ENCODE measurements at regions not wholly inside any gene's neighbourhood (a gene's known extent, or its start where the extent isn't known, plus 50 kb on each side); places are given as distances from the start of the nearest gene placed in this dataset.

- Histone ChIP-seq H3K27me3 (ENCODE audit: control insufficient read depth in 2 of 2, insufficient read depth in 2 of 2, low read length in 2 of 2) (no peaks in the 10 kb centered on the region), H3K9me3 (replicated peaks in 1 of 2; ENCODE audit: control insufficient read depth in 1 of 2, insufficient read depth in 1 of 2, low read length in 2 of 2) (peaks cover 0 to 12% of the 10 kb centered on the region in 2 donors), H3K27ac (ENCODE audit: low read depth in 1 of 2, low read length in 2 of 2) (no peak overlapping the region), H3K79me2 (ENCODE audit: insufficient read depth, low read length) (no peaks in the 10 kb centered on the region), H4K20me1 (ENCODE audit: insufficient read depth, low read length) (no peaks in the 10 kb centered on the region), H3K4me2 (replicated peaks; ENCODE audit: extremely low read depth, low read length, poor library complexity, severe bottlenecking) (no peak overlapping the region), H3K36me3 (replicated peaks in 1 of 2; ENCODE audit: control insufficient read depth in 1 of 2, insufficient read depth in 2 of 2, low read length in 2 of 2) (no peaks in the 10 kb centered on the region), H3K4me1 (ENCODE audit: control insufficient read depth in 1 of 2, insufficient read depth in 2 of 2, low read length in 2 of 2) (no peaks in the 10 kb centered on the region), H3K9ac (ENCODE audit: insufficient read depth, low read length, poor library complexity, severe bottlenecking) (no peak overlapping the region), H3K4me3 (replicated peaks in 1 of 3; ENCODE audit: low read depth in 2 of 3, low read length in 3 of 3) (no peak overlapping the region), H2AFZ (ENCODE audit: insufficient read depth, low read depth, low read length, poor library complexity, severe bottlenecking) (no peak overlapping the region)
- Mint-ChIP-seq H3K4me3 (no peak overlapping the region), H3K36me3 (no peaks in the 10 kb centered on the region), H3K27me3 (ENCODE audit: low read depth in 3 of 3) (no peaks in the 10 kb centered on the region), H3K4me1 (no peaks in the 10 kb centered on the region), H3K27ac (no peak overlapping the region), H3K9me3 (peaks cover 0 to 11% (median 5%) of the 10 kb centered on the region in 7 donors)
- DNase-seq = no peak
- TF ChIP-seq, protein P1, sequence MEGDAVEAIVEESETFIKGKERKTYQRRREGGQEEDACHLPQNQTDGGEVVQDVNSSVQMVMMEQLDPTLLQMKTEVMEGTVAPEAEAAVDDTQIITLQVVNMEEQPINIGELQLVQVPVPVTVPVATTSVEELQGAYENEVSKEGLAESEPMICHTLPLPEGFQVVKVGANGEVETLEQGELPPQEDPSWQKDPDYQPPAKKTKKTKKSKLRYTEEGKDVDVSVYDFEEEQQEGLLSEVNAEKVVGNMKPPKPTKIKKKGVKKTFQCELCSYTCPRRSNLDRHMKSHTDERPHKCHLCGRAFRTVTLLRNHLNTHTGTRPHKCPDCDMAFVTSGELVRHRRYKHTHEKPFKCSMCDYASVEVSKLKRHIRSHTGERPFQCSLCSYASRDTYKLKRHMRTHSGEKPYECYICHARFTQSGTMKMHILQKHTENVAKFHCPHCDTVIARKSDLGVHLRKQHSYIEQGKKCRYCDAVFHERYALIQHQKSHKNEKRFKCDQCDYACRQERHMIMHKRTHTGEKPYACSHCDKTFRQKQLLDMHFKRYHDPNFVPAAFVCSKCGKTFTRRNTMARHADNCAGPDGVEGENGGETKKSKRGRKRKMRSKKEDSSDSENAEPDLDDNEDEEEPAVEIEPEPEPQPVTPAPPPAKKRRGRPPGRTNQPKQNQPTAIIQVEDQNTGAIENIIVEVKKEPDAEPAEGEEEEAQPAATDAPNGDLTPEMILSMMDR (IDR thresholded peaks at IDR 0.05) = no peak
- WGBS (ENCODE audit: insufficient coverage) = no CpG with 5 or more reads among the region's 4 CpGs
- intact Hi-C loops (cut with micrococcal nuclease) = no loop called here
These were observed 273.4 kb upstream of the TMEFF2 start for GRCh38 chr2:192467953-192468660.

GRCh38 chr2:192465141-192465540 lies 270.4 kb upstream of the TMEFF2 start:
- Mint-ChIP-seq H3K27me3 (ENCODE audit: low read depth in 3 of 3) (no peaks in the 10 kb centered on the region), H3K4me3 (no peak overlapping the region), H3K36me3 (no peaks in the 10 kb centered on the region), H3K27ac (no peak overlapping the region), H3K9me3 (peaks cover 0 to 5% (median 0%) of the 10 kb centered on the region in 7 donors), H3K4me1 (no peaks in the 10 kb centered on the region)
- H3K36me3 ChIP-seq (replicated peaks in 1 of 2; ENCODE audit: control insufficient read depth in 1 of 2, insufficient read depth in 2 of 2, low read length in 2 of 2) = no peaks in the 10 kb centered on the region
- TF ChIP-seq, protein P1 (IDR thresholded peaks at IDR 0.05) = no peak
- H3K4me2 ChIP-seq (replicated peaks; ENCODE audit: extremely low read depth, low read length, poor library complexity, severe bottlenecking) = no peak overlapping the region
- H3K9ac ChIP-seq (ENCODE audit: insufficient read depth, low read length, poor library complexity, severe bottlenecking) = no peak overlapping the region
- no peaks in the 10 kb centered on the region for H3K9me3 ChIP-seq (replicated peaks in 1 of 2; ENCODE audit: control insufficient read depth in 1 of 2, insufficient read depth in 1 of 2, low read length in 2 of 2)
- H4K20me1 ChIP-seq (ENCODE audit: insufficient read depth, low read length) = no peaks in the 10 kb centered on the region
- WGBS (ENCODE audit: insufficient coverage) = no CpG with 5 or more reads among the region's 1 CpG
- intact Hi-C loops (cut with micrococcal nuclease) = no loop called here
- DNase-seq = no peak
- no peak overlapping the region for H2AFZ ChIP-seq (ENCODE audit: insufficient read depth, low read depth, low read length, poor library complexity, severe bottlenecking)
- H3K79me2 ChIP-seq (ENCODE audit: insufficient read depth, low read length) = no peaks in the 10 kb centered on the region
- H3K27me3 ChIP-seq (ENCODE audit: control insufficient read depth in 2 of 2, insufficient read depth in 2 of 2, low read length in 2 of 2) = no peaks in the 10 kb centered on the region
- H3K4me1 ChIP-seq (ENCODE audit: control insufficient read depth in 1 of 2, insufficient read depth in 2 of 2, low read length in 2 of 2) = no peaks in the 10 kb centered on the region
- H3K4me3 ChIP-seq (replicated peaks in 1 of 3; ENCODE audit: low read depth in 2 of 3, low read length in 3 of 3) = no peak overlapping the region
- no peak overlapping the region for H3K27ac ChIP-seq (ENCODE audit: low read depth in 1 of 2, low read length in 2 of 2)

All from CD14-positive monocyte (primary cell).